T47D (cell line): ENCODE measurements at regions not wholly inside any gene's neighbourhood (a gene's known extent, or its start where the extent isn't known, plus 50 kb on each side); places are given as distances from the start of the nearest gene placed in this dataset.
A peak's percentile ranks its signal among the peaks of the same experiment; 100 is the strongest.

Experiments
- DNase-seq, 2 experiments: peaks; one replicate each; pipeline versions ENCODE4 v3.0.0 to v3.0.0-alpha.2; 2011 to 2012; ENCODE audit warnings: low read depth in 1 of 2, low spot score in 1 of 2
- JUND ChIP-seq: IDR thresholded peaks from 2 replicates; pipeline ENCODE4 v1.6.1; 2012; ENCODE audit warnings: low read depth
- in situ Hi-C: cut with HindIII; loops from 2 replicates; pipeline ENCODE4 v1.10.0; 2016; ENCODE audit warnings: low sequenced_read_pairs, low pct_unique_long_range_greater_than_20kb

- no peak for TF ChIP-seq JUND
- in situ Hi-C loops = no loop called here
- no peak for DNase-seq
These were observed 208.3 kb downstream of the FOXO1 start for GRCh38 chr13:40457929-40458719.

DNA sequence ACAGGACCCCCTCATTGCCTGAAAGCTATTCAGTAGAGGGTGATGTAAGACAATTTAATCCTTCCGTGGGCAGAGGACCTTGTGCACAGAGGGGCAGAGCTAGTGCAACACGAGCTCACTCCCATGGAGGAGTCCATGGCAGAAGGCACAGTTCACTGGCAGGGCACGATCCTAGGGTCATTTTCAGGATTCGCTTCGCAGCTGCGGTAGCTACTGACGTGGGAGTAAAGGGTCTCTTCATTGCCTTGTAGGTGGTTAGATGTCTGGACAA lies 207.8 kb downstream of the FOXO1 start:
- in situ Hi-C loops = no loop called here
- DNase-seq = no peak
- TF ChIP-seq JUND = no peak

GRCh38 chr13:40460116-40460515 lies 206.3 kb downstream of the FOXO1 start:
- no peak for DNase-seq
- in situ Hi-C loops = no loop called here
- TF ChIP-seq JUND = no peak

DNA sequence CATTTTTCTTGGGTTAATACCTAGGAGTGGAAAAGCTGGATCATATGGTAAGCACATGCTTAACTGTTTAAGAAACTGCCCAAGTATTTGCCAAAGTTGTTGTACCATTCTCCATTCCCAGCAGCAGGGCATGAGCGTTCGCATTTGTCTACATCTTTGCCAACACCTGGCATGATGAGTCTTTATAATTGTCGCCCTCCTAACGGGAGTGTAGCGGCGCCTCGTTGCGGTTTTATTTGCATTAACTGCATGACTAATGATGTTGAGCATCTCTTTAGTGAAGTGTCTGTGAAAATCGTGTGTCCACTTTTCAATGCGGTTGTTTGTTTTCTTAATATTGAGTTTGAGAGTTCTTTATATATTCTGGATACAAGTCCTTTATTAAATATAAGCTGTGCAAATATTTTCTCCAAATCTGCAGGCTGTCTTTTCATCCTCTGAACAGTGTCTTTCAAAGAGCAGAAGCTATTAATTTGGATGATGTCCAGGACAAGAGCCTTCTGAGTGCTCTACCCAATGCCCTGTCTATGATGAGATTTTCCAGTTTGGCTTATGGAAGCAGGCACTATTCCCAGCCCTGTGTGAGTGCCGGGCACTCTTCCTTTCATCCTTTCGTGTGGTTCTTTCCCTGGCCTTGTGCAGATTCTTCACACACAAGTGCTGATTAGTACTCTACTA lies 202.0 kb downstream of the FOXO1 start:
- in situ Hi-C loops = no loop called here
- no peak for DNase-seq
- TF ChIP-seq JUND = no peak

DNA sequence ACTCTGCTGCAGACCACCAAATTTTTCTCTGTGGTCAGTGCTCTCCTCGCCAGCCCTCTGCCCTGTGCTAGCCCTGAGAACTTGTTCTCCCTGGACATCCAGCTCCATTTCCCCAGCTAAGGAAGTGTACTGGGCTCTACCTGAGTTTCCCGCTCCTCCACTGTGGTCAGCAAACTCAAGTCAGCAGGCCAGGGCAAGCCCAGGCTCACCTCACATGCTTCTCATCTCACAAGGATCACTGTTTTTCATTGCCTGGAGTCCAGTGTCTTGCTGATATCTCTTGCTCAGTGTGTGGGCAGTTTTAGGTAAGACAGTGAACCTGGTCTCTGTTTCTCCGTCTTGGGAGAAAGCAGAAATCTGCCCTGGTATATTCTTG lies 201.4 kb downstream of the FOXO1 start:
- no peak for DNase-seq
- in situ Hi-C loops = no loop called here

DNA sequence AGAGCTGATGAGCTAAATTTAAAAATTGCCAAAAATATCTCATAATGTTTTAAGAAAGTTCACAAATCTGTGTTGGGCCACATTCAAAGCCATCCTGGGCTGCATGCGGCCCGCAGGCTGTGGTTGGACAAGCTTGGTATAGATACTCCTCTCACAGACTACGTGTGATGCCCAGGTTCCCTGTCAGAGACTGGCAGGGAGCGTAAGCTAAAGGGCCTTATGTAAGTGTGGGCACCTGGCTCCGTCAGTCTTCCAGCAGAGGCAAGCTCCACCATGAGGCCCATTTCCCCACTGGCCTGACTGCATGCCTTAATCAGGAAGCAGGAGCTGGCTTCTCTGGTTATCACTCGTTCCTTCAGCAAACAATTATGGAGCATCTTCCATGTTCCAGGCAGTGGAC lies 200.2 kb downstream of the FOXO1 start:
- in situ Hi-C loops = no loop called here
- no peak for TF ChIP-seq JUND

More for the DNA sequence above, 201.4 kb downstream of the FOXO1 start:
- no peak for TF ChIP-seq JUND

DNA sequence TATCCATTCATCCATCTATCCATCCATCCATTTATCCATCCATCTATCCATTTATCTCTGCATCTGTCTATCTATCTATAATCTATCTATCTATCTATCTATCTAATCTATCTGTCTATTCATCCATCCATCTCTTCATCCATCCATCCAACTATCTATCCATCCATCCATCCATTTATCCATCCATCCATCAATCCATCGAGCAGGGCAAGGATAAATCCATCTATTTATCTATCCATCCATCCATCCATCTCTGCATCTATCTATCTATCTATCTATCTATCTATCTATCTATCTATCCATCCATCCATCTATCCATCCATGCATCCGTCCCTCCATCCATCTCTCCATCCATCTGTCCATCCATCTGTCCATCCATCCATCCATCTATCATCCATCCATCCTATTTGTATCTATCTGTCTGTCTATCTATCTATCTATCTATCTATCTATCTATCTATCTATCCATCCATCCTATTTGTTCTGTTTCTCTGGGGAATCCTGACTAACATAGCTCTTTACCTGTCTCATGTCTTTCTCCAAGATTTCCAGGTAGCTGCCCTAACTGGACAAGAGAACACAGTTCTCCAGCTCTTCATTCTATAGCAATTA lies 198.1 kb downstream of the FOXO1 start:
- in situ Hi-C loops = no loop called here
- DNase-seq = no peak
- no peak for TF ChIP-seq JUND

More for the DNA sequence above, 200.2 kb downstream of the FOXO1 start:
- no peak for DNase-seq

DNA sequence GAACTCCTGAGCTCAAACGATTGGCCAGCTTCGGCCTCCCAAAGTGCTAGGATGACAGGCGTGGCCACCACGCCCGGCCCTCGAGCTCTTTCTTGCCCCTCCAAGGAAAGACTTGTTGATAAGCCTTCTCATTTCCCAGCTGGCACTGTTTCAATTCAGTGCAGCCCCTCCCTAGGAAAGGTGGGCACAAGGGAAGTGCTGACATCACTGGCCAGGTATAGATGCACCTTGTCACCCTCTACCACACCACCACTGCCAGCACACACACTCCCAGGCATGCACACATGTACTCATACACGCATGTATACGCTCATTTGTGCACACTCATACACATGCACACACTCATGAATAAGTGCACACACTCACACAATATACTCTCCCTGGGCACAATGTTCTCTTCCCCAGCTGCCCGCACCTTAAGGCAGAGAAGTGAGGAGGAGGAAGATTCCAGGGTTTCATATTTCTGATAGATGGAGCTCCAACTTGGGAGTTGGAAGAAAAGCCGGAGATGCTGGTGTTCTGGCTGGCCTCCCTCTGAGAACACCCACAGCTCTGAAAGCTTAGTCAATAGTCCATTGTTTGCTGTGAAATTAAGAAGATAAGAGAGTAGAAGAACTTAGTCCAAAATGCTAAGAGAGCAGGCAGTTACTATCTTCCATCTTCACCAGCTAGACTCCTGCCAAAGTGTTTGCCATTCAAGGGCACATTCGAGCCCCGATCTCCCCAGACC lies 196.7 kb downstream of the FOXO1 start:
- in situ Hi-C loops = no loop called here
- peak in 1 of 2 experiments; percentile 13 for DNase-seq

GRCh38 chr13:40470660-40471059 lies 195.8 kb downstream of the FOXO1 start:
- TF ChIP-seq JUND = no peak
- in situ Hi-C loops = no loop called here
- no peak for DNase-seq

More for the DNA sequence above, 196.7 kb downstream of the FOXO1 start:
- no peak for TF ChIP-seq JUND

DNA sequence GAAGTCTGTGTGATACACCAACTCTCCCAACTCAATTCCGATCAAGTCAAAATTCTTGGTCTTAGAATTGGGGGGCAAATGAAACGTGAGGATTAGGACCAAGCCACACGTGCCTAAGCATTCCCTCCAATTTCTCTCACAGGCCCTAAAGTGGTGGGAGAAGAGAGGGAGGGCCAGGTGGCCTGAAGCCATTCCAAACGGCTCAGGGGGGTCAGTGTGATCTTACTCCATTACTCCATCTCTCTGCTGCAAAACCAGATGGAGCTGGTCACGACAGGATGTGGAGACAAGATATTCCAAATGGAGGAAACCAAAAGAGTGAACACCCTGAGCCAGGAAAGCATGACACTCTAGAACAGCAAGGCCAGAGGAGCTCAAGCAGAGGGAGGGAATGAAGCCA lies 195.4 kb downstream of the FOXO1 start:
- no peak for DNase-seq
- in situ Hi-C loops = no loop called here
- TF ChIP-seq JUND = no peak

GRCh38 chr13:40471911-40472310 lies 194.5 kb downstream of the FOXO1 start:
- no peak for DNase-seq
- TF ChIP-seq JUND = no peak
- in situ Hi-C loops = no loop called here

GRCh38 chr13:40472427-40473220 lies 193.8 kb downstream of the FOXO1 start:
- no peak for TF ChIP-seq JUND
- in situ Hi-C loops = no loop called here
- no peak for DNase-seq
